ENCODE measurements at regions not wholly inside any gene's neighbourhood (a gene's known extent, or its start where the extent isn't known, plus 50 kb on each side); places are given as distances from the start of the nearest gene placed in this dataset.
A peak's percentile ranks its signal among the peaks of the same experiment; 100 is the strongest.

DNA sequence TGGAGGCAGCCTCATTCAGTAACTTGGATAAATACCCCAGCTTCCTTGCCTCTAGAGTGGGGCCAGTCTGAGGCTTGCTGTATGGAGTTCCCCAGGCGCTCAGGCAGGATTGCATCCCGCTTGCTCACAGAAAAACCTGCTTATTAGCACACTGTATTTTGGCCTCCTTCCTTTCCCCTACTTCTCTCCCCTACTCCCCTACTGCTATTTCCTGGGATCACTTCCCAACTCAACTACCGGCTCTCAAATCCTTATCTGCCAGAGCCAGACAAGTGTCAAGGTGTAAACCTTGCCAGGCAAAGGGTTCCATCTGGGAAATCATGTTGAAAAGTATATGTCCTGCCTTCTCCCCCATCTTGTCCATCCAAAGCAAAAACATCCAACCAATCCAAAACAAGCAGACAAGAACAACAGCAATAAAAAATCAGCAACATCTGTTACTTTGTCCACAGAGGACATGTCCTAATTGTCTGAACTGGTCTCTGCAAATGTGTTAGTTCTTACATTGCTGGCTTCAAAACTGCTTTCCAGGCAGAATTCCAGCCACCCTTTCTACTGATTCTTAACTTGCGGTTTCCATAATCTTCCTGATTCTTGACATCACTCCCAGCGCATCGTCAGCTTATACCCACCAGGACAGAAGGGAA, 164.1 kb upstream of the SEMA6A start:
- Histone ChIP-seq H3K4me1 (peaks cover 29% of the 10 kb centered on the region), H3K4me3 (peak overlapping the region; percentile 6 to 16), H3K27me3 (no peaks in the 10 kb centered on the region), H3K36me3 (no peaks in the 10 kb centered on the region), H3K9me3 (no peaks in the 10 kb centered on the region), H3K27ac (peak overlapping the region; percentile 5)
- intact Hi-C loops (cut with DNase I), result no loop called here
- no peak for DNase-seq (ENCODE audit: extremely low spot score in 2 of 2)
- TF ChIP-seq POLR2A (IDR thresholded peaks at IDR 0.05), result no peak
- TF ChIP-seq POLR2AphosphoS5 (IDR thresholded peaks at IDR 0.05; ENCODE audit: insufficient read depth in 1 of 2, low read depth in 1 of 2), result peak in 1 of 2 donors; percentile 5

GRCh38 chr5:116738239-116738614, 163.6 kb upstream of the SEMA6A start:
- TF ChIP-seq POLR2AphosphoS5 (IDR thresholded peaks at IDR 0.05; ENCODE audit: insufficient read depth in 1 of 2, low read depth in 1 of 2) (peak in 1 of 2 donors; percentile 18), CTCF (IDR thresholded peaks at IDR 0.05) (no peak)
- no peak for DNase-seq (ENCODE audit: extremely low spot score in 2 of 2)
- intact Hi-C loops (cut with DNase I), result no loop called here

DNA sequence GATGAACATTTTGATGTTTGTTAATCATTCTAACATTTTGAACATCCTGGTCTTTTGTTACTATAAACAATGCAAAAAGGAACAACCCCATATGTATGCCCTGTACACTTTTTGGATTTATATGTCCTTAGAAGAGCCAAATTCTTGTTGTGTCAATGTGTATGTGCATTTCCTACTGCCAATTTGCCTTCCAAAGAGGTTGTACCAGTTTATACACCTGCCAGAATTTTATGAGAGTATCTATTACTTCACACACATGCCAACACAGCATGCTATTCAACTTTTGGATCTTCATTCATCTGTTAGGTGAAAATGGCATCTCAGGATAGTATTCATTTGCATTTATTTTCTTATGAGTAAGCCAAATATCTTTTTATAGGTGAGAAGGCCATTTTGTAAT, 162.0 kb upstream of the SEMA6A start:
- no peaks in the 10 kb centered on the region for H3K36me3 ChIP-seq
- no peak for TF ChIP-seq POLR2A (IDR thresholded peaks at IDR 0.05)
- TF ChIP-seq CTCF (IDR thresholded peaks at IDR 0.05), result no peak
- TF ChIP-seq POLR2AphosphoS5 (IDR thresholded peaks at IDR 0.05; ENCODE audit: insufficient read depth in 1 of 2, low read depth in 1 of 2), result no peak
- no peak overlapping the region for H3K4me3 ChIP-seq
- no peak overlapping the region for H3K27ac ChIP-seq
- intact Hi-C loops (cut with DNase I), result no loop called here
- peaks cover 30% of the 10 kb centered on the region for H3K4me1 ChIP-seq
- H3K9me3 ChIP-seq, result no peaks in the 10 kb centered on the region
- DNase-seq (ENCODE audit: extremely low spot score in 2 of 2), result no peak
- no peaks in the 10 kb centered on the region for H3K27me3 ChIP-seq

More at GRCh38 chr5:116738239-116738614, 163.6 kb upstream of the SEMA6A start:
- no peaks in the 10 kb centered on the region for H3K27me3 ChIP-seq
- peak overlapping the region; percentile 5 for H3K27ac ChIP-seq
- H3K36me3 ChIP-seq, result no peaks in the 10 kb centered on the region
- no peak overlapping the region for H3K4me3 ChIP-seq
- peaks cover 30% of the 10 kb centered on the region for H3K4me1 ChIP-seq
- H3K9me3 ChIP-seq, result no peaks in the 10 kb centered on the region

- Histone ChIP-seq H3K27ac (no peak overlapping the region), H3K36me3 (no peaks in the 10 kb centered on the region), H3K4me3 (no peak overlapping the region), H3K27me3 (no peaks in the 10 kb centered on the region), H3K9me3 (no peaks in the 10 kb centered on the region), H3K4me1 (peaks cover 30% of the 10 kb centered on the region)
- intact Hi-C loops (cut with DNase I), result no loop called here
- TF ChIP-seq POLR2AphosphoS5 (IDR thresholded peaks at IDR 0.05; ENCODE audit: insufficient read depth in 1 of 2, low read depth in 1 of 2), result no peak
- no peak for TF ChIP-seq POLR2A (IDR thresholded peaks at IDR 0.05)
- TF ChIP-seq CTCF (IDR thresholded peaks at IDR 0.05), result no peak
- no peak for DNase-seq (ENCODE audit: extremely low spot score in 2 of 2)
These were observed 159.7 kb upstream of the SEMA6A start for GRCh38 chr5:116733991-116734975.

- TF ChIP-seq CTCF (IDR thresholded peaks at IDR 0.05) (no peak), POLR2A (IDR thresholded peaks at IDR 0.05) (no peak), POLR2AphosphoS5 (IDR thresholded peaks at IDR 0.05; ENCODE audit: insufficient read depth in 1 of 2, low read depth in 1 of 2) (no peak)
- Histone ChIP-seq H3K27ac (no peak overlapping the region), H3K4me1 (peaks cover 13% of the 10 kb centered on the region), H3K27me3 (no peaks in the 10 kb centered on the region), H3K4me3 (no peak overlapping the region), H3K9me3 (no peaks in the 10 kb centered on the region), H3K36me3 (no peaks in the 10 kb centered on the region)
- intact Hi-C loops (cut with DNase I), result no loop called here
- no peak for DNase-seq (ENCODE audit: extremely low spot score in 2 of 2)
These were observed 158.0 kb upstream of the SEMA6A start for GRCh38 chr5:116732591-116732990.

Measured in vagina (tissue), 2 donors.